ENCODE measurements at regions not wholly inside any gene's neighbourhood (a gene's known extent, or its start where the extent isn't known, plus 50 kb on each side); places are given as distances from the start of the nearest gene placed in this dataset.
"Not testable (repeated sequence)": the region's sequence is repeated elsewhere in the genome, so short reads cannot be mapped to it uniquely, and the experiment has no call there.

- not testable (repeated sequence) for TF ChIP-seq SUZ12 (IDR thresholded peaks at IDR 0.05; ENCODE audit: extremely low read depth, insufficient read depth, insufficient read length); YY1 (IDR thresholded peaks at IDR 0.05; ENCODE audit: insufficient read depth, insufficient read length); ZNF274 (IDR thresholded peaks at IDR 0.05; ENCODE audit: low read depth, low read length)
These were observed 56.8 kb upstream of the PTMA start for GRCh38 chr2:231651561-231651960.
